HEK293 (cell line): ENCODE measurements at regions not wholly inside any gene's neighbourhood (a gene's known extent, or its start where the extent isn't known, plus 50 kb on each side); places are given as distances from the start of the nearest gene placed in this dataset.
A peak's percentile ranks its signal among the peaks of the same experiment; 100 is the strongest.

Experiments
- CTCF ChIA-PET: fragments of 350-600 bp; formaldehyde crosslinking; extraction: SDS; loops from one replicate; lab custom pipeline; 2021; ENCODE audit warnings: antibody characterized with exemption; lab: Yijun Ruan, JAX
- POLR2A ChIA-PET: fragments of 300-600 bp; formaldehyde crosslinking; extraction: SDS; loops from one replicate; lab custom pipeline; 2020; ENCODE audit warnings: antibody characterized with exemption, inconsistent platforms; lab: Yijun Ruan, JAX
- H3K27ac ChIP-seq: fragments of 200-500 bp; sonication (Bioruptor generic); 2 replicates; pipeline ENCODE4 v1.5.1; 2014; ENCODE audit warnings: low read depth, low read length, control low read depth, inconsistent platforms; ENCODE audit errors: extremely low read depth
- H3K36me3 ChIP-seq, 2 experiments: fragments of 200-500 bp in 1 of 2; sonication (Bioruptor generic) in 1 of 2; 1 replicate in 1 of 2; 2 replicates in 1 of 2; pipeline ENCODE4 v1.5.1; 2014 to 2017; ENCODE audit warnings: inconsistent platforms in 2 of 2, low read length in 2 of 2; ENCODE audit not compliant: control insufficient read depth in 2 of 2, insufficient read depth in 1 of 2
- H3K4me1 ChIP-seq: fragments of 200-500 bp; sonication (Bioruptor generic); 2 replicates; pipeline ENCODE4 v1.5.1; 2014; ENCODE audit warnings: mild to moderate bottlenecking, low read length, inconsistent platforms; ENCODE audit not compliant: control insufficient read depth, insufficient read depth
- H3K4me3 ChIP-seq: 2 replicates; pipeline ENCODE4 v1.5.1; 2011; ENCODE audit warnings: low read depth, mild to moderate bottlenecking, control low read depth, low read length, moderate library complexity
- H3K9me3 ChIP-seq: fragments of 200-500 bp; sonication (Bioruptor generic); 2 replicates; pipeline ENCODE4 v1.5.1; 2014; ENCODE audit warnings: low read depth, low read length, inconsistent platforms; ENCODE audit not compliant: control insufficient read depth, insufficient read depth
- ATF2 ChIP-seq: fragments of 450-650 bp; formaldehyde crosslinking; IDR thresholded peaks from 2 replicates; pipeline ENCODE4 v1.5.1; 2016; ENCODE audit warnings: missing biosample characterization, missing genetic modification characterization, low read depth
- CTCF ChIP-seq: fragments of 450-650 bp; formaldehyde crosslinking; IDR thresholded peaks from 2 replicates; pipeline ENCODE4 v1.5.1; 2016; ENCODE audit warnings: missing biosample characterization, missing genetic modification characterization
- GFI1B ChIP-seq: fragments of 450-650 bp; formaldehyde crosslinking; IDR thresholded peaks from 2 replicates; pipeline ENCODE4 v1.5.1; 2016; ENCODE audit warnings: missing biosample characterization, missing genetic modification characterization
- GLIS1 ChIP-seq: fragments of 450-650 bp; formaldehyde crosslinking; IDR thresholded peaks from 2 replicates; pipeline ENCODE4 v1.5.1; 2016; ENCODE audit warnings: missing biosample characterization, missing genetic modification characterization
- GLIS2 ChIP-seq: fragments of 450-650 bp; formaldehyde crosslinking; IDR thresholded peaks from 2 replicates; pipeline ENCODE4 v1.5.1; 2016; ENCODE audit warnings: missing biosample characterization, missing genetic modification characterization
- HOXD13 ChIP-seq: sonication (generic); formaldehyde crosslinking; IDR thresholded peaks from 2 replicates; pipeline ENCODE4 v1.8.0; 2022; ENCODE audit warnings: missing genetic modification reagents, borderline replicate concordance
- PRDM1 ChIP-seq: fragments of 450-650 bp; formaldehyde crosslinking; IDR thresholded peaks from 2 replicates; pipeline ENCODE4; 2016; ENCODE audit warnings: missing biosample characterization, missing genetic modification characterization
- REST ChIP-seq: fragments of 450-650 bp; formaldehyde crosslinking; IDR thresholded peaks from 2 replicates; pipeline ENCODE4 v1.5.1; 2016; ENCODE audit warnings: missing biosample characterization, missing genetic modification characterization
- SALL2 ChIP-seq: fragments of 450-650 bp; formaldehyde crosslinking; IDR thresholded peaks from 2 replicates; pipeline ENCODE4 v1.5.0; 2017; ENCODE audit warnings: missing biosample characterization, mild to moderate bottlenecking, missing genetic modification characterization, borderline replicate concordance
- YY2 ChIP-seq: fragments of 450-650 bp; formaldehyde crosslinking; IDR thresholded peaks from 2 replicates; pipeline ENCODE4 v1.5.1; 2016; ENCODE audit warnings: missing biosample characterization, missing genetic modification characterization
- ZFHX2 ChIP-seq: fragments of 450-650 bp; formaldehyde crosslinking; conservative IDR thresholded peaks from 2 replicates; pipeline ENCODE4 v1.5.1; 2016; ENCODE audit warnings: missing biosample characterization, missing genetic modification characterization
- ZNF121 ChIP-seq: fragments of 450-650 bp; formaldehyde crosslinking; IDR thresholded peaks from 2 replicates; pipeline ENCODE4 v1.5.1; 2016; ENCODE audit warnings: missing biosample characterization, missing genetic modification characterization
- ZNF155 ChIP-seq: fragments of 450-650 bp; formaldehyde crosslinking; IDR thresholded peaks from 2 replicates; pipeline ENCODE4 v1.5.1; 2016; ENCODE audit warnings: missing biosample characterization, missing genetic modification characterization
- ZNF292 ChIP-seq: fragments of 450-650 bp; formaldehyde crosslinking; IDR thresholded peaks from 2 replicates; pipeline ENCODE4 v1.5.1; 2016; ENCODE audit warnings: low read depth, missing biosample characterization, missing genetic modification characterization, borderline replicate concordance
- ZNF341 ChIP-seq: fragments of 450-650 bp; formaldehyde crosslinking; IDR thresholded peaks from 2 replicates; pipeline ENCODE4; 2016; ENCODE audit warnings: low read depth, missing biosample characterization, missing genetic modification characterization
- ZNF350 ChIP-seq: fragments of 450-650 bp; formaldehyde crosslinking; IDR thresholded peaks from 2 replicates; pipeline ENCODE4 v1.5.0; 2017; ENCODE audit warnings: missing biosample characterization, mild to moderate bottlenecking, missing genetic modification characterization
- ZNF48 ChIP-seq: fragments of 450-650 bp; formaldehyde crosslinking; IDR thresholded peaks from 2 replicates; pipeline ENCODE4 v1.5.1; 2016; ENCODE audit warnings: missing biosample characterization, missing genetic modification characterization
- ZNF530 ChIP-seq: fragments of 450-650 bp; formaldehyde crosslinking; IDR thresholded peaks from 2 replicates; pipeline ENCODE4 v1.5.1; 2016; ENCODE audit warnings: low read depth, missing biosample characterization, missing genetic modification characterization
- ZNF600 ChIP-seq: fragments of 450-650 bp; formaldehyde crosslinking; IDR thresholded peaks from 2 replicates; pipeline ENCODE4 v1.5.1; 2016; ENCODE audit warnings: missing biosample characterization, missing genetic modification characterization
- ZNF658 ChIP-seq: fragments of 450-650 bp; formaldehyde crosslinking; IDR thresholded peaks from 2 replicates; pipeline ENCODE4; 2016; ENCODE audit warnings: missing biosample characterization, missing genetic modification characterization
- ZNF768 ChIP-seq: fragments of 450-650 bp; formaldehyde crosslinking; IDR thresholded peaks from 2 replicates; pipeline ENCODE4 v1.5.1; 2018; ENCODE audit warnings: missing biosample characterization, mild to moderate bottlenecking, missing genetic modification characterization
- ZNF830 ChIP-seq: fragments of 450-650 bp; IDR thresholded peaks from 2 replicates; pipeline ENCODE4 v1.5.0; 2018; ENCODE audit warnings: missing biosample characterization, missing genetic modification characterization, low read depth, mild to moderate bottlenecking, moderate library complexity

- TF ChIP-seq SALL2, result no peak
- no peak for TF ChIP-seq REST (tag by site-specific recombination)
- peak; percentile 58 for TF ChIP-seq ZNF341 (tag by site-specific recombination)
- no peak for TF ChIP-seq ATF2 (tag by site-specific recombination)
- TF ChIP-seq ZNF768 (tag by site-specific recombination), result no peak
- TF ChIP-seq ZNF600 (tag by site-specific recombination), result no peak; the same call in none of the 2 replicates
- no peak for TF ChIP-seq ZNF292 (tag by site-specific recombination)
- TF ChIP-seq YY2 (tag by site-specific recombination), result no peak
- TF ChIP-seq ZNF658 (tag by site-specific recombination), result no peak
- TF ChIP-seq GFI1B (tag by site-specific recombination), result no peak
- no peak for TF ChIP-seq ZFHX2
- TF ChIP-seq ZNF155, result no peak
- TF ChIP-seq HOXD13 (CRISPR knock-in tag), result no peak
- TF ChIP-seq CTCF (tag by site-specific recombination), result peak; percentile 30; the same call in 1 of the 2 replicates
- peak; percentile 64; the same call in 1 of the 2 replicates for TF ChIP-seq GLIS2 (tag by site-specific recombination)
- peak; percentile 82 for TF ChIP-seq GLIS1 (tag by site-specific recombination)
- TF ChIP-seq PRDM1 (tag by site-specific recombination), result no peak
- TF ChIP-seq ZNF530, result no peak
- TF ChIP-seq ZNF48 (tag by site-specific recombination), result no peak
- TF ChIP-seq ZNF350 (tag by site-specific recombination), result no peak
Observed at GRCh38 chr1:200302192-200302920, 107.5 kb downstream of the ZNF281 start (continued).

- Histone ChIP-seq H3K4me1 (no peaks in the 10 kb centered on the region), H3K4me3 (no peak overlapping the region), H3K9me3 (no peaks in the 10 kb centered on the region)
- CTCF ChIA-PET, result interaction anchor here (1.1 to 1.8 kb wide), 3 partner anchors 10 to 468 kb away, joined by 3 to 4 read pairs (median 4); no protein-coding TSS in a partner anchor
- TF ChIP-seq ZNF121 (peak; percentile 84), ZNF830 (tag by site-specific recombination) (no peak)
- TF ChIP-seq, all 188 proteins: peak for 1
- no peaks in the 10 kb centered on the region for H3K36me3 ChIP-seq
- no peak overlapping the region for H3K27ac ChIP-seq
- POLR2A ChIA-PET, result interaction anchor here (0.6 kb wide), 1 partner anchor 727 kb away, joined by 4 read pairs; no protein-coding TSS in a partner anchor
Observed at GRCh38 chr1:200301152-200301551, 108.7 kb downstream of the ZNF281 start.
